Astrocyte (in vitro differentiated cells and primary cell): ENCODE measurements at regions not wholly inside any gene's neighbourhood (a gene's known extent, or its start where the extent isn't known, plus 50 kb on each side); places are given as distances from the start of the nearest gene placed in this dataset.

ENCODE experiments used
- EZH2 ChIP-seq: IDR thresholded peaks from 2 replicates; pipeline ENCODE4 v1.6.1; 2012; ENCODE audit warnings: mild to moderate bottlenecking, low read length, inconsistent platforms; ENCODE audit not compliant: insufficient read depth
- TF ChIP-seq, protein P1 (sequence below): IDR thresholded peaks from 2 replicates; pipeline ENCODE4 v1.5.1; 2011; ENCODE audit warnings: low read depth, mild to moderate bottlenecking, inconsistent platforms, low read length, moderate library complexity; ENCODE audit not compliant: insufficient read depth

DNA sequence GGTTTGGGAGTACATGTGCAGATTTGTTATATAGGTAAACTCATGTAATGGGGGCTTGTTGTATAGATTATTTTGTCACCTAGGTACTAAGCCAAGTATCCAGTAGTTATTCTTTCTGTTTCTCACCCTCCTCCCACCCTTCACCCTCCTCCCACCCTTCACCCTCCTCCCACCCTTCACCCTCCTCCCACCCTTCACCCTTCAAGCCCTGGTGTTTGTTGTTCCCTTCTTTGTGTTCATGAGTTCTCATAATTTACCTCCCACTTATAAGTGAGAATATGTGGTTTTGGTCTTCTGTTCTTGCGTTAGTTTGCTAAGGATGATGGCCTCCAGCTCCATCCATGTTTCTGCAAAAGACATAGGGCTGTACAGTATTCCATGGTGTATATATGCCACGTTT is 58.7 kb upstream of the OR10AD1 start:
- TF ChIP-seq, protein P1, sequence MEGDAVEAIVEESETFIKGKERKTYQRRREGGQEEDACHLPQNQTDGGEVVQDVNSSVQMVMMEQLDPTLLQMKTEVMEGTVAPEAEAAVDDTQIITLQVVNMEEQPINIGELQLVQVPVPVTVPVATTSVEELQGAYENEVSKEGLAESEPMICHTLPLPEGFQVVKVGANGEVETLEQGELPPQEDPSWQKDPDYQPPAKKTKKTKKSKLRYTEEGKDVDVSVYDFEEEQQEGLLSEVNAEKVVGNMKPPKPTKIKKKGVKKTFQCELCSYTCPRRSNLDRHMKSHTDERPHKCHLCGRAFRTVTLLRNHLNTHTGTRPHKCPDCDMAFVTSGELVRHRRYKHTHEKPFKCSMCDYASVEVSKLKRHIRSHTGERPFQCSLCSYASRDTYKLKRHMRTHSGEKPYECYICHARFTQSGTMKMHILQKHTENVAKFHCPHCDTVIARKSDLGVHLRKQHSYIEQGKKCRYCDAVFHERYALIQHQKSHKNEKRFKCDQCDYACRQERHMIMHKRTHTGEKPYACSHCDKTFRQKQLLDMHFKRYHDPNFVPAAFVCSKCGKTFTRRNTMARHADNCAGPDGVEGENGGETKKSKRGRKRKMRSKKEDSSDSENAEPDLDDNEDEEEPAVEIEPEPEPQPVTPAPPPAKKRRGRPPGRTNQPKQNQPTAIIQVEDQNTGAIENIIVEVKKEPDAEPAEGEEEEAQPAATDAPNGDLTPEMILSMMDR, result no peak
- TF ChIP-seq EZH2, result no peak
